CD4-positive, alpha-beta T cell treated with Interleukin-15 for 1 hour (primary cell): ENCODE measurements at regions not wholly inside any gene's neighbourhood (a gene's known extent, or its start where the extent isn't known, plus 50 kb on each side); places are given as distances from the start of the nearest gene placed in this dataset.
"Not testable (repeated sequence)": the region's sequence is repeated elsewhere in the genome, so short reads cannot be mapped to it uniquely, and the experiment has no call there.

Experiments used
- DNase-seq: peaks from one replicate; pipeline ENCODE4 v3.0.0-alpha.2; 2020

DNA sequence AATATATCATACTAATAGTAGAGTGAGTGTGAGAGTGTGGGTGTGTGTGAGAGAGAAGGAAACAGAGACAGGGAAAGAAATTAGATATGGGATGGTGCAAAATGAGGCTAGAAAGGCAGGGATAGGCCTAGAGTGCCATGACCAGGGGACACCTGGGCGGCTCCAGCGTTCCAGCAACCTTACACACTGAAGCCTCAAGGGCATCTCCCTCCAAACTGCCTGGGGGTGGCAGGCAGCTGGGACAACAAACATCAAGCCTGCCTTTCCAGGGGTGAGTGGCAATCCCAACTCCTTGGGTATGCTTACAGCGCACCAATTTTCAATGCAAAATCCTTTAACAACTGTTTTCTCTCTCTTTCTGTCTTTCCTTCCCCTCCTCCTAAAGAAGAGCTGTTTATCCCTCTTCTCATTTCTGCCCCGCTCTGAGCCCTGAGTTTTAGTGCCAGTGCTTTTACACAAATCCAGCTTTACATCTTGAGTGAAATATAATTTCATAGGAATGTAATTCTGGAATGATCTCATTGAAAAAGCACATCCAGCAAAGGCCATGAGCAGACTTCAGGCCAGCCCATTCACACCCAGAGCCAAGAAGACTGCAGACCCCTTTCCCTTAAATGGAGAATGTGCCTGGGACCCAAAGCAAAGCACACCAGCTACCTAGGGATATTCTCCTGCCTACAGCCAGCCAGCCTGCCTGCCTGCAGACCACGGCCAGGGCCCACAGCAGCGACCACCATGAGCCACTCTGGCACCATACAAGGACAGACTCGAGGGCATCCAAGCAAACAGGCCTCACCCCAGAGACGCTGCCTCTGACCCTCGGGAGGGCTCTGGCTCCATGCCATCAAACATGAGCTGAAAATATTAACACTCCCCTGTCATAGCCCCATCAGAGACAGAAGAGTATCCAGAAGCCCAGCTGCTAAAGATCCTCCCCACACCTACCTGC lies 90.3 kb downstream of the RPL27A start:
- no peak for DNase-seq

- DNase-seq, result no peak
Observed at GRCh38 chr11:8773916-8774539, 91.4 kb downstream of the RPL27A start.

GRCh38 chr11:8774916-8775315 lies 92.3 kb downstream of the RPL27A start:
- not testable (repeated sequence) for DNase-seq

DNA sequence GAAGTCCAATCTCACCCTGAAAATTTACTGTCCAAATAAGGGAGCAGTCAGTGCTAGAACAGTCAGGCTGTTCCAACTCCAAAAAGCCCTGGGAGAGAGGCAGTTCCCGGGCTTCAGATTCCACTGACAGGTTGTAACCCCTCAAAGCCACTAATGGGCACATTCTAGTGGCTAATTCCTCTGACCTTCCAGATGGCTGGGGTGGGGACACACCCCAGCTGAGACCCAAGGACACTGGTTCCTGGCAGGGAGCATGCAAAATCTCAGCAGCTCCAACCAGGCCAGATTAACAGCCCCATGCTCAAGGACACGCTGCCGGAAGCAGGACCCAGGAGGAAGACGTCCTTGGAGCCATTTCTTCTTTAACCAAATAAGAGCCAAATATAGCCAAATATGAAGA lies 92.7 kb downstream of the RPL27A start:
- no peak for DNase-seq

DNA sequence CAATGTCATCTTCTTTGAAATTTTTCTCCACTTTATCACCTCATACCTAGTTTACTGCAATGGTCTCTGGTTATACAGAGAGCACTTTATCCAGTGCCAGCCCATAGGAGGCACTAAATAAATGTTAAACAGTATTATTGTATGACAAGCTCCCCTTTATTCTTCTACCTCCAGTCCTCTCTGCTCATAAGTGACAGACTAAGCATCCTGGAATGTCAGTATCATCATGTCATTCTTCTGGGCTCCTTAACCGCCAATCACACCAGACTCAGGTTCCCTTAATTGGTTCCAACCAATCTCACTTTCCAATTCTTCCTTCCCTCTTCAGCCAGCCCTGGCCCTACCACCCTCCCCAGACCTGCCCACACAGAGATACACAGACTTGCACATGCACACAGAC lies 93.1 kb downstream of the RPL27A start:
- no peak for DNase-seq

- no peak for DNase-seq
Observed at GRCh38 chr11:8776209-8776608, 93.6 kb downstream of the RPL27A start.

- no peak for DNase-seq
Observed at GRCh38 chr11:8777907-8778767, 95.5 kb downstream of the RPL27A start.

- no peak for DNase-seq
Observed at GRCh38 chr11:8779107-8779506, 96.5 kb downstream of the RPL27A start.

DNA sequence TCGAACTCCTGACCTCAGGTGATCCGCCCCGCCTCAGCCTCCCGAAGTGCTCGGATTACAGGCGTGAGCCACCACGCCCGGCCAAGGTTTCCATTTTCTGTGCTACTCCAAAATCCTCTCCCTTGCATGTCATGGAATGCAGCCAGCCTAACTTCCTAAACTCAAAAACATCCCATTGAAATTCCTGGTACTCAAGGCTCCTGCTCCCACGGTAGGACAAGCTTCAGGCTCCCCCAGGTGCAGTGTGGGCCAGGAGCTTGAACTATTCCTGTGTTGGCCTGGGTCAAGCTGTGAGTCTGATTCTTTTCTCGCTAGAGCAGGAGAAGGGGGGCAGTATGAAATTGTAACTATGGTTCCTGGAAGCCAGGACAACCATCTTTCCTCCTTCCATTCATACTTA lies 97.1 kb downstream of the RPL27A start:
- no peak for DNase-seq

- DNase-seq, result no peak
Observed at GRCh38 chr11:8784954-8785353, 102.4 kb downstream of the RPL27A start.

DNA sequence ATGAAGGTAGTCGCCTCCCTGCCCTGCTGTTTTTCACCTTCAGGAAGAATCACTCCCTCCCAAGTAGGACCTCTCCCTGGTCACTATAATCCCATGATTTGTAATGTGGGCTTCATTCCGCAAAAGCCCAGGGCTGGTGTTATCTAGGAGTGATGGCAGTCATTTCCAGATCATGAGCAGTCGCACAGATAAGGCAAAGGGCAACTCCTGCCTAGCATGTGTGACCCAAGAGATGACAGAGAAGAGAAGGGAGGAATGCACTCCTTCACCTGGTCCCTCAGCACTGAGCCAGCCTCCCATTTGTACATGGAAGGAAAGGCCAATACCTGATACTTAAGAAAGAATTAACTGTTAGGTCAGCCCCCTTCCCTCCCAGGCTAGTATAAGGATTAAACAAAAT lies 102.9 kb downstream of the RPL27A start:
- no peak for DNase-seq

DNA sequence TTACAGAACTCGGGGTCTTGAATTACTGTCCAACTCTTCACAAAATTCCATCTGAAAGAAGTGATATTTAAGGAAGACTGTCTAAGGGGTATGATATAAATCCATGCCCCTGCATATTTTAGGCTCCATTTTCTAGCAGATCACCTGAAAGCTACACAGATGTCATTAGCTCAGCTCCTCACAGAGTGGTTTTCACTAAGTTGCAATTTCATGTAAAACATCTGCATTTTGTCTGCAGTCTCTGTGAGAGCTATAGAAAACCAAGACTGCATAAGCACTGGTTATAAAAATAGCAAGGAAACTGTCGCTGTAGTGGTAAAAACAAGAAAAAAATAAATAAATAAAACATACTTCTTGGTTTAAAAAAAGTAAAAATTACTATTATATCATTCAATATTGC lies 103.4 kb downstream of the RPL27A start:
- no peak for DNase-seq

DNA sequence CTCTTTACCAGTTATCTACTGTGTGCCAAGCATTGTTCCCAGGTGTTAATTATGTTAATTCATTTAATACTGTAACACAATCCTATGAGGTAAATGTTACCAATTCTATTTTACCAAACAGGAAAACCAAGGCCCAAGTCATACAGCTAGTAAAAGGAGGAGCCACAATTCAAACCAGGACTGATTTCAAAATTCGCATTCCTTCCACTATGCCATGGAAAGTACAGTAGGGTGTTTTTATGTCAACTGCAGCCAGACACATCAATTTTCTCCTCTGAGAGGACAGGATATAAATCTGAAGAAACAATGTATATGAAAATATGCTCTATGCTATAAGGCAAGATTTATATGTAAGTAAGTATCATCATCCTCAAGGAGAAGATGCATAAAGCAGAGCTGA lies 104.3 kb downstream of the RPL27A start:
- DNase-seq, result no peak

DNA sequence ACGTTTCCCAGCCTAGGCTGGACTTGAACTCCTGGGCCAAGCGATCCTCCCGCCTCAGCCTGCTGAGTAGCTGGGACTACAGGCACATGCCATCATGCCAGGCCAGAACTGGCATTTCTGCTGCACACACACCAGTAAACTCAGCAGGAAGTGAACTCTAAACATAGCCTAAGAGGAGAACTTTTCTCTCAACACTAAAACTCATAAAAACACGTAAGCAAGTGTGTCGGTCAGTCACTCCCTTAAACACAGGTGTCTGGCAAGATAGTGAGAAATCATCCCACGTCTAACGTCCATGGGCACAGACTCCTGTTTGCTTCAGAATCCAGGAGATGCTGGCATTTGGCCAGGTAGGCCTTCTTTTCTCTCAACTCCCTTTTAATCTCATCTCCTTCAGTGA lies 104.8 kb downstream of the RPL27A start:
- no peak for DNase-seq

GRCh38 chr11:8788616-8789015 lies 106.0 kb downstream of the RPL27A start:
- DNase-seq, result no peak

DNA sequence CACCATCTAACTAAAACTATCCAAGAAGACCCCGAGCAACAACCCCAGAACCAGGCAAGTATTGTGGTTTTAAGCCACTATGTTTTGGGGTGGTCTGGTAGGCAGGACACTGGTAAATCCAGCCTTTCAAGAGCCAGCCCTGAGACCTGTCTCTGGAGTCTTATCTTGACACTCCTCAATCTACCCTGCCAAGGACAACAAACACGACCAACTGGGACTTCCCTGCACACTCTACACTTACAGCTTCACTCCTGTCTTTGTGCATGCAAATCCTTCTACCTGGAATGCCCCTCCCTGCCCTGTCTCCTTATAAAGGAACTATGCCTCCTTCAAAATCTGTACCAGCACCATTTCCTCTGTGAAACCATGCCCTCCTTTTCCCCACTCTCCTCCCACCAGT lies 107.3 kb downstream of the RPL27A start:
- DNase-seq, result no peak

DNA sequence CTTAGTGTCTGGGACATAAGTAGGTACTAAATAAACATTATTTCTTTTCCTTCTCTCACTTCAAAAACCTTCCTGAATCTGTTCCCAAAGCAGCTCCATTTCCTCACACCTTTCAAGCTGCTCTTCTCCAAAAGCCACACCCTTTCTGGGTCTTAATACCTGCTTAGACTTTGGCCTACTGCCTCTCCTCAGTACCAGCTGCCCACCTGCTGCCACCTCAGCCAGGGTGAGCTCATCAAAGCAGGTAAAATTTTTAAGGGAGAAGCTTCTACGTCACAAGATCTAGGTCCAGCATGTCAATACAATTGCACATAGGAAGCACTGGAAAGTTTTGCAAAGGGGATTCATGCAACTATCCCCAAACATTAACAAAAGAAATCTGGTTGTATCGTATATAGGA lies 108.4 kb downstream of the RPL27A start:
- DNase-seq, result no peak

- no peak for DNase-seq
Observed at GRCh38 chr11:8792710-8793109, 110.1 kb downstream of the RPL27A start.

DNA sequence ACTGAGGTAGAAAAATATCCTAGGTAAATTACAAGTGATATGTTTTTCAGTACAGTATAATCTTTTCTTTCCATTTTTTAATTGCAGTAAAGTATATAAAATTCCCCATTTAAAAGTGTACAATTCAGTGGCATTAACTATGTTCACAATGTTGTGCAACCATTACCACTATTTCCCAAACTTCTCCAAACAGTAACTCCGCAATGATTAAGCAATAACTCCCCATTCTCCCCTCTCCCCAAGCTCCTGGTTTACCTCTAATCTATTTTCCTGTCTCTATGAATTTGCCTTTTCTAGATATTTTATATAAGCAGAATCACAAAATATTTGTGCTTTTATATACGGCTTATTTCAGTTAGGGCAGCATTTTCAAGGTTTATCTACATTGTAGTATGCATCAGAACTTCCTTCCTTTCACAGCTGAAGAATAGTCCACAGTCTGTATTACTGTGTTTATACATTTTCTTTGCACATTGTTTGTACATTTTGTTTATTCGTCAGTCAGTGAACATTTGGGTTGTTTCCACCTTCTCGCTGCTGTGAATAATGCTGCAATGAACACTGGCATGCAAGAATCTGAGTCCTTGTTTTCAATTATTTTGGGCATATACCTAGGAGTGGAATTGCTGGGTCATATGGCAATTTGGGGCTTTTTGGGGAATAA lies 110.7 kb downstream of the RPL27A start:
- DNase-seq, result no peak

GRCh38 chr11:8794126-8794525 lies 111.5 kb downstream of the RPL27A start:
- no peak for DNase-seq

- no peak for DNase-seq
Observed at GRCh38 chr11:8794677-8795103, 112.1 kb downstream of the RPL27A start.

- DNase-seq, result no peak
Observed at GRCh38 chr11:8796941-8797340, 114.0 kb upstream of the AKIP1 start.

- DNase-seq, result no peak
Observed at GRCh38 chr11:8799273-8799672, 111.7 kb upstream of the AKIP1 start.
